HG03354 (cell line): ENCODE measurements at regions not wholly inside any gene's neighbourhood (a gene's known extent, or its start where the extent isn't known, plus 50 kb on each side); places are given as distances from the start of the nearest gene placed in this dataset.

Experiments
- ATAC-seq: cut with Tn5 transposase; IDR thresholded peaks from one replicate; pipeline ENCODE4 v1.9.1; 2021; ENCODE audit warnings: mild to moderate bottlenecking; ENCODE audit not compliant: unreplicated experiment, poor library complexity, severe bottlenecking

GRCh38 chr6:95232446-95232845 lies 344.9 kb upstream of the MANEA start:
- no peak for ATAC-seq

- ATAC-seq, result no peak
Measured at GRCh38 chr6:95233879-95234278, 343.5 kb upstream of the MANEA start.

GRCh38 chr6:95240514-95240913 lies 336.8 kb upstream of the MANEA start:
- ATAC-seq, result no peak

GRCh38 chr6:95242560-95242959 lies 334.8 kb upstream of the MANEA start:
- ATAC-seq, result no peak

- no peak for ATAC-seq
Measured at GRCh38 chr6:95243053-95243452, 334.3 kb upstream of the MANEA start.

GRCh38 chr6:95244751-95245150 lies 332.6 kb upstream of the MANEA start:
- ATAC-seq, result no peak

GRCh38 chr6:95248499-95248898 lies 328.8 kb upstream of the MANEA start:
- no peak for ATAC-seq

- ATAC-seq, result no peak
Measured at GRCh38 chr6:95249175-95249574, 328.2 kb upstream of the MANEA start.

GRCh38 chr6:95249661-95250060 lies 327.7 kb upstream of the MANEA start:
- ATAC-seq, result no peak

GRCh38 chr6:95263840-95264239 lies 313.5 kb upstream of the MANEA start:
- ATAC-seq, result no peak

- no peak for ATAC-seq
Measured at GRCh38 chr6:95266537-95267258, 310.6 kb upstream of the MANEA start.

- ATAC-seq, result no peak
Measured at GRCh38 chr6:95274686-95275235, 302.6 kb upstream of the MANEA start.

GRCh38 chr6:95279616-95280015 lies 297.7 kb upstream of the MANEA start:
- ATAC-seq, result no peak

GRCh38 chr6:95280686-95281273 lies 296.6 kb upstream of the MANEA start:
- no peak for ATAC-seq

GRCh38 chr6:95285881-95286280 lies 291.5 kb upstream of the MANEA start:
- ATAC-seq, result no peak

GRCh38 chr6:95286874-95287273 lies 290.5 kb upstream of the MANEA start:
- no peak for ATAC-seq

GRCh38 chr6:95288251-95288650 lies 289.1 kb upstream of the MANEA start:
- no peak for ATAC-seq

GRCh38 chr6:95292011-95292410 lies 285.3 kb upstream of the MANEA start:
- ATAC-seq, result no peak

- no peak for ATAC-seq
Measured at GRCh38 chr6:95293257-95293656, 284.1 kb upstream of the MANEA start.

GRCh38 chr6:95294043-95294442 lies 283.3 kb upstream of the MANEA start:
- no peak for ATAC-seq

GRCh38 chr6:95309545-95309944 lies 267.8 kb upstream of the MANEA start:
- ATAC-seq, result no peak
